HG03442 (cell line): ENCODE measurements at regions not wholly inside any gene's neighbourhood (a gene's known extent, or its start where the extent isn't known, plus 50 kb on each side); places are given as distances from the start of the nearest gene placed in this dataset.
"Not testable (repeated sequence)": the region's sequence is repeated elsewhere in the genome, so short reads cannot be mapped to it uniquely, and the experiment has no call there.

Source experiments
- ATAC-seq: cut with Tn5 transposase; IDR thresholded peaks from one replicate; pipeline ENCODE4 v1.9.1; 2021; ENCODE audit warnings: mild to moderate bottlenecking, moderate library complexity; ENCODE audit not compliant: unreplicated experiment

DNA sequence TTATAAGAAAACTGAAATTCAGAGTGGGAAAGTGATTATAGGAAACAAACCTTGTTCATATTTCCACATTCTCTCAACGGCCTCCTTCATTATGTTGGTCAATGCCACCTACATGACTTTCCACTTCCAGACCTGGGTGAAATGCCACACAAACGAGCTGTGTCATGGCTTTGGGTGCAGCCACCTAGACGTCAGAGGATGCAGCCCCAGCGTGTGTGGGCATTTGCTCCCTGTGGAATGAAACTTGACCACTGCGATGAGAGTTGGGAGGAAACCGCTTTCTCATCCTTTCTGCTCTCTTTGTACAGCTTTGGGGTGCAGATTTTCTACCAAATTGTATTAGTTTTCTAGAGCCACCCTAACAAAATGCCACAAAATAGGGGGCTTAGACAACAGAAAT is 291.0 kb downstream of the CYRIA start:
- ATAC-seq, result no peak

- ATAC-seq, result no peak
Measured at GRCh38 chr2:16373341-16373740, 292.3 kb downstream of the CYRIA start.

DNA sequence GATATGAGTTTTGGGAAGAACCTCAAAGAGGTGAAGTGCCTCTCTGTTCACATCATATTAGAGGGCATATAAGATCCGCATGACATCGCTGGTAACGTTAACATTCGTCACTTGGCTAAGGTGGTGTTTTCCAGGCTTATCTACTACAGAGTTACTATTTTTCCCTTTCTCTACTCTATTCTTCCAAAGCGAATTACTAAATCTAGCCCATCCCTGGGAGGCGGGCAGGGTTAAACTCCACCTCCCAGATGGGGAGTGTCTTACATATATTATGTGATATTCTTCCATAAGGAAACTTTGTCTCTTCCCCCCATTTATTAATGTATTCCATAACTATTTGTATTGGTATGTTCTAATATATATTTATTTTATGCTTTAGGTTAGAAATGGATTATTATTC is 293.9 kb downstream of the CYRIA start:
- ATAC-seq, result no peak

GRCh38 chr2:16368951-16369350 is 296.7 kb downstream of the CYRIA start:
- ATAC-seq, result no peak

DNA sequence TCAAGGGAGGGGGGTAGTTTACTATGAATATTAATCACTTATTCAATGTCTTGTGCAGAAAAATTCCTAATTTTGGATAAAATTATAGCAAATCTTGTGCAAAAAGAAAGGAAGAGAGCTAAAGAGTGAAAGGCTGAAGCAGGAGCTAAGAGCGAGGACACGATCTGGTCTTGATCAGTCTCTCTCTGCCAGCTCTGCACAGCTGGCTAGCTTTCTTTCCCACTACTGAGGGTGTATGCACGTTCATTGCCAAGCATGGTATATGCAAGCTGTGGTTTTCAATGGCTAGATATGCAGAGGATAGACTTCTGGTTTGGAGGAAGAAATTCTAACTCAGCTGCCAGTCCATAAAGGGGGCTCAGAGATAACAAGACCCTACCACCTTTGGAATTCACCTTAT is 297.3 kb downstream of the CYRIA start:
- ATAC-seq, result no peak

DNA sequence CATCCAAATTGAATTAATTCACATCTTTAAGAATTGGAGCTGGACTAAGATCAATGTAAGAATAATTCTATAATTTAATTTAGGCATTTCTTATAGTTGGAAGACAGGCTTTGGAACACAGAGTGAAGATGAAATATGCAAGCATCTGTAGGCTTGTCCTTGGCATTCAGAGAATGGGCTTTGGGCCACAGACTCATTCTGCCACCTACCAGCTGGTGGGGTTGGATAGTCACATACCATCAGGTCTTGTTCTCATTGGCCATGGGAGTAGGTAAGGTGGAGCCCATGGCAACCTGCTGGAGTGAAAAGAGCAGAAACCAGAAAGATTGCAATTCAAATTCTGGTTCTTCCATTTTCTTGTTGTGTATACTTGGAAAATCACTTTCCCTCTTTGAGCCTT is 300.3 kb downstream of the CYRIA start:
- ATAC-seq, result no peak

DNA sequence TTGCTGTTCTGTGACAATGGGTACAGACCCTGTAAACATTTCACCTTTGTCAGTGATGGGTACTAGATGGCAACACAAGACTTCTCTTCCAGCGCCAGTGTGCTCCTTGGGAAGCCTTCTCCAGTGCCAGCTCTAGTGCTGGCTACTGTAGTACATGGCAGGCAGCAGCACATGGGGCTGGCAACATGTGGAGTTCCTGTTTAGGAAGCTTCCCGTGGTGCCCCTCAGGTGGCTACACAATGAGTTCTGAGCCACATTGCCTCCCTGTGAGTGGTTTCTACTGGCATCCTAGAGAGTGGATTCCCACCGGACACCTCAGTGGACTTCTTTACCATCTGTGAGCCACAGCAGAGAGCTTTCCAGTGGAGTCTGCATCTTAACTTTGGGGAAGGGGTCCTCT is 302.1 kb downstream of the CYRIA start:
- ATAC-seq, result no peak

GRCh38 chr2:16362611-16363010 is 303.0 kb downstream of the CYRIA start:
- ATAC-seq, result no peak

DNA sequence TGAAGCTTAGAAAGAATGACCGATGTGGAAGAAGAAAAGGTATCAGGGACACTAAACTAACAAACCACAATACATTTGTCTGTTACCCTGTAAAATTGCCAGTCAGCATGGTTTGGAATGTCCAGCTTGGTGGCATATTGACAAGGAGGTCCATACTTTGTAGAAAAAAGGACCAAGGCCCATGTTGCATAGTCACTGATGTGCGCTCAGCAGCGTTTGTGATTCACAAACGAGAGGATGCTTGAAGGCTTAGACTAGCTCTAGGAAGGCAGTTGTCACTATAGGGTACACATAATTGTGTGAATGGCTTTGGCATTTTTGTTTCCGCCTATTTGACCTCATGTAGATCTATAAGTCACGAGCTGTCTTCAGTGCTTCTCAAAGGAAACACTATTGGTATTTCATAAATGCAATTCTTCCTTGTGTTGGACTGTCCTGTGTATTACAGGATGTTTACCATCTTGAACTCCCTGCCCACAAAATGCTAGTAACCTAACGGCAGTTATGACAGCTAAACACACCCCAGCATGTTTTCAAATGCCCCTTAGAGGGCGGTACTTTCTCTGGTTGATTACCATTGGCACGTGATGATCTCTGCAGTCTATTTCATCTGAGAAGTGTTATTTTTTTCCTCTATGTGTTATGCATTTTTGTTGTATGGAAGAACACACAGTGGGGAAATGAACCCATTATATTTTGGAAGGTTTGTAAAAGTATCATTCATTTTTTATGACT is 304.2 kb downstream of the CYRIA start:
- ATAC-seq, result no peak

DNA sequence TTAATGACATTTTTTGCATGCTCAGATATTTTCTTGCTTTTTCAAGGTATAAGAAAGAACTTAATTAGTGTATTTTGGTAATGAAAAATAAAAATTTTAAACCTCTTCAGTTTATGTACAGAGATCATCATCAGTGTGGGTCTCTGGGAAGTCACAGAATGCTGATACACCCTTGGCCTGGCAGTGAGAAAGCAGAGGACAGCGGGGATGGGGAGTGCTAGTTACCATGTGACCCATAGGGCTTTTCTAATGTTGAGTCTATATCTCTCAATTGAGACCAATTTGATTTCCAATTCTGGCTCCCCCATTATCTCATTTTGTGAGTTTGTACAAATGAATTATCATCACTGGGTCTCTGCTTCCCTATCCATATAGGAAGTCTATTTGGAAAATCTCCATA is 305.7 kb downstream of the CYRIA start:
- ATAC-seq, result no peak

- no peak for ATAC-seq
Measured at GRCh38 chr2:16357188-16357587, 308.4 kb downstream of the CYRIA start.

- no peak for ATAC-seq
Measured at GRCh38 chr2:16351541-16351940, 314.1 kb downstream of the CYRIA start.

DNA sequence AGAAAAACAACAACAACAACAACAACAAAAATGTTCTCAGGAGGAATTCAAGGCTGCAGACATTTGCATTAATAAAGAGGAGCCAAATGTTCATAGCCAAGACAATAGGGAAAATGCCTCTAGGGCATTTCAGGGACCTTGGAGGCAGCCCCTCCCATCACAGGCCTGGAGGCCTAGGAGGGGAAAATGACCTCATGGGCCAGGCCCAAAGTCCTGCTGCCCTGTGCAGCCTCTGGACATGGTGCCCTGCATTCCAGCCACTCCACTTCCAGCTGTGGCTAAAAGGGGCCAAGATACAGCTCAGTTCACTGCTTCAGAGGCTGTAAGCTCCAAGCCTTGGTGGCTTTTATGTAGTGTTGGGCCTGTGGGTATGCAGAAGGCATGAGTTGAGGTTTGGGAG is 314.5 kb downstream of the CYRIA start:
- no peak for ATAC-seq

- no peak for ATAC-seq
Measured at GRCh38 chr2:16350211-16350610, 315.4 kb downstream of the CYRIA start.

- no peak for ATAC-seq
Measured at GRCh38 chr2:16349811-16350210, 315.8 kb downstream of the CYRIA start.

DNA sequence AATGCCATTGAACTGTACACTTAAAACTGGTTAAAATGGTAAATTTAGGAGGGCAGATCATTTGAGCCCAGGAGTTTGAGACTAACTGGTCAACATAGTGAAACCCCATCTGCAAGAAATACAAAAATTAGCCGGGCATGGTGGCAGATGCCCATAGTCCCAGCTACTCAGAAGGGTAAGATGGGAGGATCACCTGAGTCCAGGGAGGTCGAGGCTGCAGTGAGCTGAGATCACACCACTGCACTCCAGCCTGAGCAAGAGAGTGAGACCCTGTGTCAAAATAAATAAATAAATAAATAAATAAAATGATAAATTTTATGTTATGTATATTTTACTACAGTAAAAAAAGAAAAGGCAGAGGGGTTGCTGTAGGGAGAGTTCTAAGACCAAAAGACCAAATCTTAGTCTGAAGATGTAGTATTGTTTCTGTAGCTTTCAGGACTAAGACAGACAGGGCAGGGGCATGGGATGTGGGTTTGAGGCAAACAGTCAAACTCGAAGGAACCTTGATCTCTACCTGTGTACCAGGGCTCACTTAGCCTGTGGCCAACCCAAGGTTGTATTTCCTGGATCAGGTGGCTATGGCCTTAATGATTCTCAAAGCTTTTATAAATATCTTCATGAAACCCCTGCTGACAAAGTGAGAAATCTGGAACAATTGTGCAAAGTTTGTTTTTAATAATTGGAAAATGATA is 316.7 kb downstream of the CYRIA start:
- no peak for ATAC-seq

DNA sequence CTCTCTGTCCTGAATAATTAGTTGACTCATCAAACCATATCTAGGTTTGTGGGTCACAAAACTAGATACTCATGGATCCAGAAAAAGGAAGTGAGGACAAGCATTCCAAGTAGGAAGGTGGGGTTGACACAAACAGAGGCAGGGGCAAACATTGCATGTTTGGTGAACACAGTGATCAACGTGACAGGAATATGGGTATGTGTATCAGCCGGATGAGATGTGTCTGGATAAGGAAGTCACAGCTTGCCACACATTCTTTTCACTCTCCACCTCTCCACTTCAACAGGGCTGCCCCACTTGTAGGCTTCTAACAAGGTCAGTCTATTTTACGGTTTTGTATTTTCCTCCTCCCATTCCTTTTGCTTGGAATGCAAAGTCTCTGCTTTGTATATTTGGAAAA is 319.0 kb downstream of the CYRIA start:
- no peak for ATAC-seq

DNA sequence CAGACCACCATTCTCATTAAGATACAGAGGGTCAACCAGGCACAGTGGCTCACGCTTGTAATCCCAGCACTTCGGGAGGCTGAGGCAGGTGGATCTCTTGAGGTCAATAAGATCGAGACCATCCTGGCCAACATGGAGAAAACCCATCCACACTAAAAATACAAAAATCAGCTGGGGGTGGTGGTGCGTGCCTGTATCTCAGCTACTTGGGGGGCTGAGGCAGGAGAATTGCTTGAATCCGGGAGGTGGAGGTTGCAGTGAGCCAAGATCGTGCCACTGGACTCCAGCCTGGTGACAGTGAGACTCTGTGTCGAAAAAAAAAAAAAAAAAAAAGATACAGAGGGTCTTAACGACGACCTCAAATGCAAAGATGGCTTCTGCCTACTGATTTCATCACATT is 320.4 kb downstream of the CYRIA start:
- ATAC-seq, result not testable (repeated sequence)

GRCh38 chr2:16339206-16339605 is 326.4 kb downstream of the CYRIA start:
- no peak for ATAC-seq

DNA sequence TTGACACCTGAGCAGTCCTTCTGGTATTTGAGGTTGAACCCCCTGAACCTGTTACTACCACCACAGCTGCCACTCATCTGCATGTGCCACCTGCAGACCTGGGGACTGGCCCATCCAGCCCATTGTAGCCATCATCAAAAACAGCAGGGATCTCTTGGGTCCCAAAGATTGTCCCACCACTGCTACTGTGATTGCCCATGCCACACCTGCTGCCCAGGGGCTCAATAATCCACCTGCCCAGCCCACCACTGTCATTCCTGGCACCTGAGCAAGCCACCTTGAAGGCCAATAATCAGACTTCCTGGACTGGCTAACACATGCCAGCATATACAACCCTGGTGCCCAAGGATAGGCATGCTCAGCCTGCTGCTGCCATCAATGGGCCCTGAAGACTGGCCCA is 327.6 kb downstream of the CYRIA start:
- ATAC-seq, result no peak

DNA sequence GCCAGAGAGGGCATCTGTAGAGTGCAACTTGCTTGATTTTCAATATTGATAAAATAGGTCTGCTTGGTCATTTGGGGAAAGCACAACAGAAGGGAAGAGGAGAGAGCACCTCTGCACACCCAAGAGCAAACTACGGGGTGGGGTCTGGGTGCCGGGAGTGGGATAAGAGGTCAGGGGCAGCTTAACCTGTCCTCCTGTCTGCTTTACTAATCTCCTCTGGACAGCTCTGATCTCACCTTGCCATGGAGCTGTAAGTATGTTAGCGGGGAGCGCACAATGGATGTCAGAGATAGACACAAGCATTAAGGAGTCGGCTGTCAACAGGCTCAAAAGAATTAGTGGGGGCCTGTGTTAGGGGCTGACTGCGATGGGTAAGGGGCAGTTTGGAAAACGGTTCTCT is 328.7 kb downstream of the CYRIA start:
- no peak for ATAC-seq

DNA sequence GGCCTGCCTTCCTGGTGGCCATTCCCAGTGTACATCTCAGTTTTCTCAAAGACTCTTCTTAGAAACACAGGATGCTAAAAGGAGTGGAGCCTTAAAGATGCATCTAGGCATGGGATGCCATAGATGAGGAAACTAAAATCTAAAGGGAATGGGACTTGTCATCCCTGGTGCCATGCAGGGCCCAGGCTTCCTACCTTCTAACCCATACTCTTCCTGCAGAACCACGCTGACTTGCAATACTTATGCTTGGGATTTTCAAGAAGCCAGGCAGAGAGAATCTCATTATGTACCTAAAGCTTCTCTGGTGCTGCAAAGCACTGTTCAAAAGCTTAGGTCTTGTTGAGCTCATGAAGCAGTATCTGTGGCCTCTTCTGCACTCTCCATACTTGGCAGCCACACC is 329.1 kb downstream of the CYRIA start:
- no peak for ATAC-seq

DNA sequence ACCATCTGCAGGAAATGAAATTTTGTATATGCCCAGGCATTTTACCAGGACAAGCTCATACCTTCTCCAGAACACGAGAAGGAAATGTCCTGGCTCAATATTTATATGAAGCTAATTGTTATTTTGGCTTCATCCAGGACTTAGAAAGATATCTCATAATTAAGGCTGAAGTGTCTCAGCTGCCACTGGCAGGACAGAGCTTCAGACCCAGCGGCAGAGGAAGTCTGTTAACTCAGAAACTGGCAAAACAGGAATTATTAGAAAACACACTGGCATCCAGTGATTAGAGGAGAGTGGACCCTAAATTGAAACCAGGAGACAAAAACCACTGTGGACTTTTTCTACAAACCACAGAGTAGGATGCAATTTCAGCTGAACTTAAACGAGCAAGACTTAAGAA is 329.7 kb downstream of the CYRIA start:
- ATAC-seq, result no peak
